HG03342 (cell line): ENCODE measurements at regions not wholly inside any gene's neighbourhood (a gene's known extent, or its start where the extent isn't known, plus 50 kb on each side); places are given as distances from the start of the nearest gene placed in this dataset.
"Not testable (repeated sequence)": the region's sequence is repeated elsewhere in the genome, so short reads cannot be mapped to it uniquely, and the experiment has no call there.

ENCODE experiments used
- ATAC-seq: cut with Tn5 transposase; IDR thresholded peaks from one replicate; pipeline ENCODE4 v1.9.1; 2021; ENCODE audit warnings: mild to moderate bottlenecking, moderate library complexity; ENCODE audit not compliant: unreplicated experiment

- not testable (repeated sequence) for ATAC-seq
Measured at GRCh38 chr14:106323970-106324369, 797.6 kb downstream of the TMEM121 start.

DNA sequence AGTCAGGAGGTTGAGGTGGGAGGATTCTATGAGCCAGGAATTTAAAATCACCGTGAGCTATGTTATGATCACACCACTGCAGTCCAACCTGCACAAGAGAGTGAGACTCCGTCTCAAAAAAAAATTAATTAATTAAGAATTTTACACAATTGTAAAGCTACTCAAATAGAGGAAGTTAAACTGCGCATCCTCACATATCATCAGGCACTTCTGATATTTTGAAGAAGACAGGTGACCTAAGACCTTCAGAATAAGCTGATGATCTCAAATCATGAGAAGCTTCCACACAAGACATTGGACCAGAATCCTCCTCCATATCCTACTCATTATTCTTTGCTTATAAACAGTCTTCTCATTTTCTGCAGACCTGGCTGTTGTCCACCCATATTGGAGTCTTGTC, 800.9 kb downstream of the TMEM121 start:
- ATAC-seq: no peak

DNA sequence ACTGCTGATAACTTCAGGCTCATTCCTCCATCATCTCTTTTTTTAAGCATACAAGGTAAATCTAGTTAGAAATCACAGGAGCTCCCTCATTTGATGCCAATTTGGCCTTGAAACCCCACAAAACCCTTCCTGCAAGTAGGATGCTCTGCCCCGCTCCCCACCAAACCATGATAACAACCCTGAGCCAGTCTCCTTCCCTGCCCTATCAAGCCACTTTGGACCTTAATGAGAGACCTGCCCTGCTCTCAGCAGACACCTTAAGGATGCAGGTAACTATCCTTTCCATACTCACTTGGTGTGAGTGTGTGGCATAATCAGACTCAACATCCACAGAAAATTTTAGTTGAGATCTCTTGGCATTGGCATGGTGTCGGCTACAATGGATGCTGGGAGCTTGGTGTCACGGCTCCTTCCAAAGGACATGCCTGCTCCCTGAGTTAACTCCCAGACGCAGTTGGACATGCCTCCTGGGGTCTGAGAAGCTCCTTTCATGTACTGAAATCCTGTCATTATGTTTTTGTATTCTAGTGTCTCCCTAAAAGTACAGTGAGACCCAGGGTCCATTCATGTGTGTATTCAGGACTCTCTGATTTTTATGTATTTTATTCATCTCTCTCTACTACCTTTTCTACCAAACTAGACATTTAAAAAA, 801.4 kb downstream of the TMEM121 start:
- ATAC-seq: not testable (repeated sequence)

DNA sequence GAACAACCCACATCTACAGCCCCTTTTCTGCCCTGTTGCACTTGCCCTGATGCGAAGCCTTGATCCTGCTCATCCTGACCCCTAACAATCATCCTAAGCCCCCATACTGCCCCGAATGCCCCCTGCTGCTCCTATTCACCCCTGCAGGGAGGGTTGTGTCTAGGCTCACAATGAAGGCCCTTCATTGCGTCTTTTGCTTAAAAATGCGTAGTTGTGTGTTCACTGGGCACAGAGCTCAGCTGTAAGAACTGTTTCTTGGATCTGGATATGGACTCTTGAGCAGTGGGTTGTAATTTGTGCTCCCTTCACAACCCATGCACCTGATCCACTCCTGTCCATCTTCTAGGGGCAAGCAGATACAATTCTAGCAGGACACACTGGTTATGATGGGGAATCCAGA, 802.9 kb downstream of the TMEM121 start:
- ATAC-seq: not testable (repeated sequence)

DNA sequence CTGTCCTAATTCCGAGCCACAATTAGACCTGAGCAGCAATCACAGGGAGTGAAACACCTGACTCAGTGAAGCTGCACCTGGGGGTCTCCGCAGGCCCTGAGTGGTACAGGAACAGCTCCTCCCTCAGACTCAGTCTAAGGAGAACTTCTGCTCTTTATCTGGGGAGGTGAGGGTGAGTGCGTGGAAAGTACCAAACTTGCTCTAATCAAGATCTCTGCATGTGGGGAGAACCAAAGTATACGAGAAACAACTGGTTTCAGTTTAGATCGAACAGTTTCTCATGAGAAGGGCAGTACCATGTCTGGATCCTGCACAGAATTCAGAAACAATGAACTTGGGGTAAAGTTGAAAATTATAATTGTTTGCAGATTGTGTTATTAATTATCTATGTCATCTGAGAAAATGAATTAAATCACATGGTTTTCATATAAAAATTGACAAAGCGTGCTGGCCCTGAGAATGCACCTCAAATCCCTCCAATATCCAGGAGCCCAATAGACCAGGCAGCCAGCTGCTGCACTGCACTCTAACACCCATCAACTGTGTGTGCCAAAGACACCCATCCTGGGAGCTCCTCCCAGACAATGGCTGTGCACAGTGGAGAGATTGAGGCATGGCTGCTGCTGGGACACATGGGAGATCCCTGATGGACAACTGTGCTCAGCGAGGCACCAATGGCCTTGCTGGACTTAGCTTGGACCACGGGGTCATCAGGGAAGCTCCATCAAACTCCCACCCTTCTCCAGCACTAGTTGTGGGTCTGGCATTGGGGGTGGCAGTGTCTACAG, 803.8 kb downstream of the TMEM121 start:
- ATAC-seq: not testable (repeated sequence)

- peak; percentile 52 for ATAC-seq
Measured at GRCh38 chr14:106334428-106335109, 808.2 kb downstream of the TMEM121 start.

GRCh38 chr14:106335110-106335429, 808.7 kb downstream of the TMEM121 start:
- not testable (repeated sequence) for ATAC-seq

GRCh38 chr14:106338775-106339174, 812.4 kb downstream of the TMEM121 start:
- not testable (repeated sequence) for ATAC-seq

- ATAC-seq: not testable (repeated sequence)
Measured at GRCh38 chr14:106340658-106341057, 814.3 kb downstream of the TMEM121 start.

DNA sequence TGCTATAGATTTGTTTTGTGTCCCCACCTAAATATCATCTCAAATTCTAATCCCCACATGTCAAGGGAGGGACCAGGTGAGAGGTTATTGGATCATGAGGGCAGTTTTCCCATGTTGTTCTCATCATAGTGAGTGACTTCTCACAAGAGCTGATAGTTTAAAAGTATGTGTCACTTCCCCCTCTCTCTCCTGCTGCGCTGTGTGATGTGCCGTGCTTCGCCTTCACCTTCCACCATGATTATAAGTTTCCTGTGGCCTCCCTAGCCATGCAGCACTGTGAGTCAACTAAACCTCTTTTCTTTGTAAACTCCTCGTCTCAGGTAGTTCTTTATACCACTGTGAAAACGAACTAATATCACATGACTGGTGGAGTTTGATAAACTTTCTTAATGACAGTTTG, 814.8 kb downstream of the TMEM121 start:
- ATAC-seq: not testable (repeated sequence)

DNA sequence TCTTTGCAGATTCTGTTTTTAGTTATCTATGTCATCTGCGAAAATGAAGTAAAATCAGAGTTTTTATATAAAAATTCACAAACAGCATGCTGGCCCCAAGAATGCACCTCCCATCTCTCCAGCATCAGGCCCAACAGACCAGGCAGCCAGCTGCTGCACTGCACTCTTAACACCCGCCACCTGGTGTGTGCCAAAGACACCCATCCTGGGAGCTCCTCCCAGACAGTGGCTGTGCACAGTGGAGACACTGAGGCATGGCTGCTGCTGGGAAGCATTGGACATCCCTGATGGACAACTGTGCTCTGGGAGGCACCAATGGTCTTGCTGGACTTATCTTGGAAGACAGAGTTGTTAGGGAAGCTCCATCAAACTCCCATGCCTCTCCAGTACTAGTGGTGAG, 817.2 kb downstream of the TMEM121 start:
- no peak for ATAC-seq

DNA sequence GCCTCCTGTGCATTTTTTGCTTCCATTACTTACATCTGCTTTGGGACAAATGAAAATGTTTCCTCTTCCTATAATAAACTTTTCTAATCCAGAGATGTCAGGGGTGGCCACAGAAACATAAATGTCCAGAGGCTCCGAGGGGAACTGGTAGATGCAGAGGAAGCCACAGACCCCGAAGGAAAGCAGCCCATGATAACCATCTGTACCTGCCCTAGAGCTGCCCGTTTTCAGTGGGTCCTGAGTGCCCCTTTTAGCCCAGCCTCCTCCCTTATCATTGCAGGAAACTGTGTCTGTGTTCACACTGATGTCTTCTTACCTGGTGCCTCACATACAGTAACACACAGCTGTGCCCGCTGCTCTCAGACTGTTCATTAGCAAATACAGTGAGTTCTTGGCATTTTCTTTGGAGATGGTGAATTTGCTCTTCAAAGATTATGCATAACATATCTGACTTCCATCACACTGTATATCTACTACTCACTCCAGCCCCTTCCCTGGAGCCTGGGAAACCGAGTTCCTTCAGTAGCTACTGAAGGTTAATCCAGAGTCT, 817.8 kb downstream of the TMEM121 start:
- ATAC-seq: not testable (repeated sequence)

DNA sequence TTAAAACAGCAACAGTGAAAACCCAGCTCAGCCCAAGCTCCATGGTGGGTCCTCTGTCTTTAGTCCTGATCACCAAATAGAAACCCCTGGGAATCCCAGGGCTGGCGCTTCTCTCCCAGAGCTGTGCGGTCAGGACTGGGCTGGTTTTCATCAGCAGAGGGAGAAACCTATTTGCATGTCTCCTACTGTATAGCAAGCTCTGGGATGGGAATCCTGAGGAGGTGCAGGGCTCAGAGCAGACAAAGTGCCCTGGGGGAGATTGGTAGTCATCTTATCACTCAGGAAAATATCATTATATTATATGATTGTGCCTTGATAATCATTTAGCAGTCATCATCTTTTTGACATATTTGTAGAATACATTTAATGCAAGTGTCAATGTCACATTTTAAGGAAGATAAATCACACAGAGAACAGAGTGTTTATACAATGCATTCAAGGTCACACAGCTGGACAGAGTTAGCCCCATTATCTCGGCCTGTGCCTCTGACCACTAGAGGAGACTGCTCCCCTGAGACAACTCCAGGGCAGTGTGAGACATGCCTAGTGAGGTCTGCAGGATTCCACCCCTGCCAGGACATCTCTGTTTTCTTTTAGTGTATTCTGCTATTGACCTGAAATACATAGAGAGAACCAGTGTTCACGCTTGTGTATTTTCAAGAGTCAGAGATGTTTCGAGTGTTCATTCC, 818.6 kb downstream of the TMEM121 start:
- ATAC-seq: not testable (repeated sequence)

- ATAC-seq: no peak
Measured at GRCh38 chr14:106346084-106346483, 819.7 kb downstream of the TMEM121 start.

GRCh38 chr14:106346534-106347290, 820.3 kb downstream of the TMEM121 start:
- ATAC-seq: no peak

DNA sequence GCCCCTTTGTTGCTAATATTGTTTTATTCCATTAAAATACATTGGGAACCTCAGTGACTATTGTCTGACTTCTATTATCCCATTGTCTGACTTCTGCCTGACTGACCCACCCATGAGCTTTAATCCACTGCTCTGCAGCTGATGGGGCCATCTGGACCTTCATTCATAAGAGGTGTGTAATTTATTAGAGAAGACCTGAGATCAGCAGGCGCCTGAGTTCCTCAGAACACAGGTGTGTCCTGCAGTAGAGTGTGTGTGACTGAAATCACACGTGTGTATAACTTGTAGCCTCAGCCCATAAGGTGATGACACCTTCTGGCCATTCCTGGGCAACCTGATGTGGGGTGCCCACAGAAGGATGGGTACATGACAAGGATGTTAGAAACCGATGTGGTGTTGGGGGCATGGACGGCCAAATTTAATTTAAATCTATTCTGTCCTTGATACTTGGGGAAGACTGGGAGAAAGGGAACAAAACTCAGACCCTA, 821.0 kb downstream of the TMEM121 start:
- ATAC-seq: no peak

- no peak for ATAC-seq
Measured at GRCh38 chr14:106347890-106348755, 821.7 kb downstream of the TMEM121 start.

DNA sequence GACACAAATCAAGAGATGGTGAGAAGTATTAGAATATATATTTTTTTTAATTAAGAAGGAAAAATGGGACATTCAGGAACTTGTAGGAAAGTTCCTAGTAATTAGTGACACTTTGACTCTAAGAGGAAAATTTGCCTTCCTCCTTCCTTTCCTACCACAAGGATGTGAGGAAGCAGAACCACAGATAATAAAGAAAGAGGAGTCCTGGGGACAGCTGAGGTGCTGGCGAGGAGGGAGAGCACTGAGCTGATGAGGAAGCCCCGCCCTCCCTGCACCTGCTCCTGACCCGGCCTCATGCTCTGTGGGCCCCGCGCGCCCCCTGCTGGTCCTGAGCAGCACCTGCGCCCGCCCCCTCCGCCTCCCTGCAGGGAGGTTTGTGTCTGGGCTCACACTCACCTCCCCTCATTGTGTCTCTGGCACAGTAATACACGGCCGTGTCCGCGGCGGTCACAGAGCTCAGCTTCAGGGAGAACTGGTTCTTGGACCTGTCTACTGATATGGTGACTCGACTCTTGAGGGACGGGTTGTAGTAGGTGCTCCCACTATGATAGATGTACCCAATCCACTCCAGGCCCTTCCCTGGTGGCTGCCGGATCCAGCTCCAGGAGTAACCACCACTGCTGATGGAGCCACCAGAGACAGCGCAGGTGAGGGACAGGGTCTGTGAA, 822.6 kb downstream of the TMEM121 start:
- not testable (repeated sequence) for ATAC-seq
